H1 (cell line): ENCODE measurements at regions not wholly inside any gene's neighbourhood (a gene's known extent, or its start where the extent isn't known, plus 50 kb on each side); places are given as distances from the start of the nearest gene placed in this dataset.

Source experiments
- CTCF ChIA-PET: fragments of 300-600 bp; sonication (Branson Sonifier 250); formaldehyde crosslinking; loops from one replicate; lab custom pipeline; 2021; ENCODE audit not compliant: partially characterized antibody; lab: Charles Lee
- POLR2A ChIA-PET: fragments of 300-600 bp; sonication (Branson Sonifier 250); formaldehyde crosslinking; loops from one replicate; lab custom pipeline; 2021; ENCODE audit warnings: inconsistent platforms; ENCODE audit not compliant: partially characterized antibody; lab: Charles Lee
- DNase-seq, 2 experiments: peaks; one replicate each; pipeline versions ENCODE4 v3.0.0 to v3.0.0-alpha.2; 2010 to 2022; ENCODE audit warnings: low spot score in 2 of 2, low read depth in 1 of 2, mixed read lengths in 1 of 2
- FAIRE-seq: peaks from 2 replicates; lab custom pipeline; 2011; peaks lifted over from hg19 to GRCh38; lab: Jason Lieb, UNC
- H2AFZ ChIP-seq: 2 replicates; pipeline ENCODE4 v1.8.1; 2012; ENCODE audit warnings: low read length, inconsistent platforms
- H2AK5ac ChIP-seq: 2 replicates; pipeline ENCODE4 v1.6.1; 2013; ENCODE audit warnings: low read depth, low read length
- H2BK120ac ChIP-seq: replicated peaks from 2 replicates; pipeline ENCODE3; 2013; ENCODE audit warnings: low read depth, low read length, inconsistent platforms
- H2BK12ac ChIP-seq: 2 replicates; pipeline ENCODE4 v1.6.1; 2013; ENCODE audit warnings: low read depth, low read length
- H2BK15ac ChIP-seq: 2 replicates; pipeline ENCODE4 v1.6.1; 2013; ENCODE audit warnings: low read length
- H2BK20ac ChIP-seq: 2 replicates; pipeline ENCODE4 v1.6.1; 2013; ENCODE audit warnings: low read length
- H2BK5ac ChIP-seq: 2 replicates; pipeline ENCODE4 v1.6.1; 2013; ENCODE audit warnings: low read depth, low read length
- H3K14ac ChIP-seq: 2 replicates; pipeline ENCODE4 v1.6.1; 2013; ENCODE audit warnings: inconsistent platforms; ENCODE audit not compliant: insufficient read length
- H3K18ac ChIP-seq: 2 replicates; pipeline ENCODE4 v1.6.1; 2013; ENCODE audit warnings: low read length; ENCODE audit errors: extremely low read depth
- H3K23ac ChIP-seq: 2 replicates; pipeline ENCODE4 v1.6.1; 2013; ENCODE audit warnings: inconsistent platforms; ENCODE audit not compliant: insufficient read length
- H3K23me2 ChIP-seq: 2 replicates; pipeline ENCODE4 v1.6.1; 2013; ENCODE audit warnings: low read depth, low read length
- H3K27ac ChIP-seq: 2 replicates; pipeline ENCODE4 v1.6.1; 2011; ENCODE audit warnings: low read depth, low read length, inconsistent platforms
- H3K27me3 ChIP-seq, 4 experiments: replicated peaks in 1 of 4; 1 replicate in 1 of 4; 2 replicates in 3 of 4; pipeline versions ENCODE4 v1.6.1 to v1.8.1; 2011 to 2013; ENCODE audit warnings: low read length in 3 of 4, mild to moderate bottlenecking in 3 of 4, inconsistent platforms in 2 of 4, mixed read lengths in 2 of 4, moderate library complexity in 1 of 4; ENCODE audit not compliant: control insufficient read depth in 3 of 4, insufficient read depth in 3 of 4; ENCODE audit errors: extremely low read depth in 1 of 4
- H3K36me3 ChIP-seq, 4 experiments: 2 replicates each; pipeline versions ENCODE4 v1.6.1 to v1.8.1; 2011 to 2013; ENCODE audit warnings: mild to moderate bottlenecking in 4 of 4, low read length in 3 of 4, moderate library complexity in 2 of 4, control low read depth in 1 of 4, inconsistent platforms in 1 of 4; ENCODE audit not compliant: insufficient read depth in 4 of 4, control insufficient read depth in 2 of 4
- H3K4ac ChIP-seq: replicated peaks from 2 replicates; pipeline ENCODE3; 2013; ENCODE audit warnings: low read length, low read depth, mixed read lengths, inconsistent platforms; ENCODE audit not compliant: insufficient read length
- H3K4me1 ChIP-seq, 4 experiments: replicated peaks in 1 of 4; 1 replicate in 1 of 4; 2 replicates in 3 of 4; pipeline versions ENCODE4 v1.6.1 to v1.8.1; 2011 to 2013; ENCODE audit warnings: low read length in 3 of 4, inconsistent platforms in 2 of 4, mixed read lengths in 1 of 4; ENCODE audit not compliant: insufficient read depth in 4 of 4, control insufficient read depth in 3 of 4
- H3K4me2 ChIP-seq, 2 experiments: 2 replicates each; pipeline versions ENCODE4 v1.6.1 to v1.8.1; 2011 to 2013; ENCODE audit warnings: low read depth in 2 of 2, low read length in 2 of 2, control low read depth in 1 of 2, inconsistent platforms in 1 of 2, mild to moderate bottlenecking in 1 of 2; ENCODE audit not compliant: insufficient read depth in 1 of 2
- H3K4me3 ChIP-seq, 4 experiments: fragments of 200-600, 300-600 bp in 1 of 4; sonication (generic), shearing (Covaris generic), sonication (Bioruptor Twin) in 1 of 4; 2 replicates each; pipeline versions ENCODE4 v1.5.1 to v1.8.1; 2011 to 2016; ENCODE audit warnings: low read length in 4 of 4, low read depth in 3 of 4, control low read depth in 2 of 4, inconsistent platforms in 2 of 4, mild to moderate bottlenecking in 2 of 4, mixed read lengths in 1 of 4, moderate library complexity in 1 of 4; ENCODE audit not compliant: insufficient read depth in 2 of 4; ENCODE audit errors: extremely low read depth in 1 of 4
- H3K56ac ChIP-seq: replicated peaks from 2 replicates; pipeline ENCODE3; 2013; ENCODE audit warnings: low read depth, mild to moderate bottlenecking, mixed read lengths, low read length, inconsistent platforms; ENCODE audit not compliant: insufficient read length
- H3K79me1 ChIP-seq: 2 replicates; pipeline ENCODE4 v1.6.1; 2013; ENCODE audit warnings: low read depth, low read length, control low read depth
- H3K79me2 ChIP-seq, 2 experiments: 2 replicates each; pipeline versions ENCODE4 v1.6.1 to v1.8.1; 2012 to 2013; ENCODE audit warnings: low read length in 2 of 2, mild to moderate bottlenecking in 2 of 2, inconsistent platforms in 1 of 2; ENCODE audit not compliant: insufficient read depth in 2 of 2, control insufficient read depth in 1 of 2
- H3K9ac ChIP-seq, 4 experiments: replicated peaks in 1 of 4; 1 replicate in 1 of 4; 2 replicates in 3 of 4; pipeline versions ENCODE4 v1.6.1 to v1.8.1; 2011 to 2013; ENCODE audit warnings: low read depth in 3 of 4, low read length in 3 of 4, control low read depth in 2 of 4, mild to moderate bottlenecking in 2 of 4, moderate library complexity in 2 of 4, inconsistent platforms in 1 of 4; ENCODE audit errors: extremely low read depth in 1 of 4
- H3K9me3 ChIP-seq, 2 experiments: 2 replicates each; pipeline versions ENCODE4 v1.6.1 to v1.8.1; 2012 to 2013; ENCODE audit warnings: mild to moderate bottlenecking in 2 of 2, moderate library complexity in 2 of 2, control low read depth in 1 of 2, inconsistent platforms in 1 of 2, low read depth in 1 of 2, low read length in 1 of 2, mixed read lengths in 1 of 2; ENCODE audit not compliant: insufficient read depth in 2 of 2
- H4K20me1 ChIP-seq, 2 experiments: replicated peaks in 1 of 2; 2 replicates each; pipeline versions ENCODE3 to v1.8.1; 2011 to 2013; ENCODE audit warnings: inconsistent platforms in 2 of 2, low read length in 2 of 2, mild to moderate bottlenecking in 1 of 2; ENCODE audit not compliant: insufficient read depth in 2 of 2, control insufficient read depth in 1 of 2
- H4K5ac ChIP-seq: 2 replicates; pipeline ENCODE4 v1.6.1; 2013; ENCODE audit warnings: low read length, low read depth, mixed read lengths, inconsistent platforms; ENCODE audit not compliant: insufficient read length
- H4K8ac ChIP-seq: 2 replicates; pipeline ENCODE4 v1.8.0; 2013; ENCODE audit warnings: mild to moderate bottlenecking, moderate library complexity, low read length, inconsistent platforms; ENCODE audit not compliant: insufficient read depth; ENCODE audit errors: extremely low read depth
- H4K91ac ChIP-seq: replicated peaks from 2 replicates; pipeline ENCODE3; 2013; ENCODE audit warnings: low read length, mixed read lengths, inconsistent platforms; ENCODE audit not compliant: insufficient read length
- CBX8 ChIP-seq: fragments of 300-800, 300-1000 bp; sonication (generic); IDR thresholded peaks from 2 replicates; pipeline ENCODE4 v1.7.1; 2016; ENCODE audit warnings: low read depth, low read length, borderline replicate concordance
- CHD2 ChIP-seq: IDR thresholded peaks from 2 replicates; pipeline ENCODE4 v1.6.1; 2012; ENCODE audit warnings: low read length, improper control_type of control experiment
- EP300 ChIP-seq, 2 experiments: IDR thresholded peaks; 1 replicate in 1 of 2; 2 replicates in 1 of 2; pipeline ENCODE4 v1.6.1; 2011 to 2012; ENCODE audit warnings: low read depth in 2 of 2, low read length in 2 of 2, mild to moderate bottlenecking in 2 of 2, borderline replicate concordance in 1 of 2, inconsistent platforms in 1 of 2, moderate library complexity in 1 of 2
- GABPA ChIP-seq: IDR thresholded peaks from 2 replicates; pipeline ENCODE4 v1.6.1; 2011; ENCODE audit warnings: mild to moderate bottlenecking, low read length, moderate library complexity, borderline replicate concordance; ENCODE audit not compliant: insufficient read depth
- KDM5A ChIP-seq: fragments of 200-600 bp; IDR thresholded peaks from 2 replicates; pipeline ENCODE4 v1.7.1; 2012; ENCODE audit warnings: mild to moderate bottlenecking, low read length, inconsistent platforms, mixed read lengths
- MAFK ChIP-seq: IDR thresholded peaks from 2 replicates; pipeline ENCODE4 v1.6.1; 2012; ENCODE audit warnings: low read depth, mild to moderate bottlenecking, improper control_type of control experiment, low read length
- NANOG ChIP-seq: IDR thresholded peaks from 2 replicates; pipeline ENCODE4 v1.6.1; 2011; ENCODE audit warnings: low read length, low read depth, mild to moderate bottlenecking, inconsistent platforms; ENCODE audit not compliant: insufficient read depth, poor library complexity, severe bottlenecking
- PHF8 ChIP-seq: fragments of 200-600 bp; sonication (generic); conservative IDR thresholded peaks from 2 replicates; pipeline ENCODE4 v1.7.1; 2012; ENCODE audit warnings: low read depth, mild to moderate bottlenecking, inconsistent platforms, low read length, moderate library complexity
- POLR2A ChIP-seq, 2 experiments: IDR thresholded peaks; 1 replicate in 1 of 2; 2 replicates in 1 of 2; pipeline ENCODE4 v1.6.1; 2011; ENCODE audit warnings: low read depth in 2 of 2, low read length in 2 of 2, mild to moderate bottlenecking in 2 of 2; ENCODE audit errors: control extremely low read depth in 1 of 2
- POLR2AphosphoS5 ChIP-seq: IDR thresholded peaks from 2 replicates; pipeline ENCODE4 v1.6.1; 2011; ENCODE audit warnings: low read depth, low read length
- SAP30 ChIP-seq: fragments of 300-600 bp; sonication (generic); IDR thresholded peaks from 2 replicates; pipeline ENCODE4 v1.7.1; 2012; ENCODE audit warnings: low read length, moderate library complexity, mild to moderate bottlenecking, inconsistent platforms; ENCODE audit not compliant: insufficient read depth, insufficient replicate concordance
- USF2 ChIP-seq: IDR thresholded peaks from 2 replicates; pipeline ENCODE4 v1.6.1; 2011; ENCODE audit warnings: low read length, improper control_type of control experiment
- YY1 ChIP-seq: IDR thresholded peaks from 2 replicates; pipeline ENCODE4 v1.6.1; 2011; ENCODE audit warnings: low read depth, mild to moderate bottlenecking, low read length
- WGBS, 2 experiments: shearing (Covaris generic) in 1 of 2; methylation state at CpG; one replicate each; pipeline versions ENCODE4 v1.1.6 to v1.1.7; 2013 to 2015; ENCODE audit warnings: low lambda C conversion rate in 2 of 2, mixed read lengths in 2 of 2, inconsistent platforms in 1 of 2, low coverage in 1 of 2, missing lambda C conversion rate in 1 of 2; ENCODE audit not compliant: insufficient replicate concordance in 2 of 2, insufficient coverage in 1 of 2, insufficient read length in 1 of 2; ENCODE audit errors: extremely low coverage in 1 of 2, missing lambda C conversion rate in 1 of 2; 5-methylcytosine and 5-hydroxymethylcytosine counted together

- ChIA-PET POLR2A (no interaction called here), CTCF (interaction anchor here (0.6 to 2.4 kb wide), 11 partner anchors 9 to 610 kb away, joined by 3 to 9 read pairs (median 3); no protein-coding TSS in a partner anchor)
- H4K5ac ChIP-seq = no peak overlapping the region
- H3K18ac ChIP-seq = no peak overlapping the region
- no peaks in the 10 kb centered on the region for H3K79me1 ChIP-seq
- no peaks in the 10 kb centered on the region for H4K20me1 ChIP-seq
- H3K4me2 ChIP-seq = no peak overlapping the region
- H2AK5ac ChIP-seq = no peak overlapping the region
- no peak overlapping the region for H2BK20ac ChIP-seq
- H3K4ac ChIP-seq = no peak overlapping the region
- no peaks in the 10 kb centered on the region for H3K4me1 ChIP-seq
- DNase-seq (no peak), FAIRE-seq (no peak)
- no peak overlapping the region for H3K4me3 ChIP-seq
- no peak overlapping the region for H2BK12ac ChIP-seq
- no peaks in the 10 kb centered on the region for H3K79me2 ChIP-seq
- no peak overlapping the region for H3K56ac ChIP-seq
- H2BK15ac ChIP-seq = no peak overlapping the region
- H3K27me3 ChIP-seq = no peaks in the 10 kb centered on the region
- H3K9ac ChIP-seq = no peak overlapping the region
- H3K14ac ChIP-seq = no peak overlapping the region
- no peak overlapping the region for H2BK5ac ChIP-seq
- no peak overlapping the region for H2BK120ac ChIP-seq
- no peak overlapping the region for H4K91ac ChIP-seq
- no peaks in the 10 kb centered on the region for H3K9me3 ChIP-seq
- H3K23ac ChIP-seq = no peak overlapping the region
- no peaks in the 10 kb centered on the region for H3K36me3 ChIP-seq
- no peak overlapping the region for H4K8ac ChIP-seq
- H3K23me2 ChIP-seq = 0 out of 2 replicates have a peak, but pooled peaks cover 2% of the 10 kb centered on the region
- peak overlapping the region; percentile 28; the same call in 1 of the 2 replicates for H2AFZ ChIP-seq
- no peak overlapping the region for H3K27ac ChIP-seq
- 93% methylated on average over 3 of the region's 3 CpGs; no CpG with 5 or more reads in 1 of the 2 experiments for WGBS, 2 experiments
- TF ChIP-seq KDM5A (no peak), CBX8 (no peak), YY1 (peak; percentile 11; the same call in 1 of the 2 replicates), GABPA (no peak), POLR2A (IDR thresholded peaks at IDR 0.05; ENCODE audit: control extremely low read depth in 1 of 2, low read depth in 2 of 2, low read length in 2 of 2) (no peak), CHD2 (no peak), SAP30 (no peak), EP300 (IDR thresholded peaks at IDR 0.05; ENCODE audit: borderline replicate concordance in 1 of 2, low read depth in 2 of 2, low read length in 2 of 2) (no peak), USF2 (no peak), NANOG (no peak), PHF8 (no peak), POLR2AphosphoS5 (no peak), MAFK (0 out of 2 replicates have a peak, but pooled peaks have one; percentile 6)
Observed at GRCh38 chr7:106367018-106367420, 82.2 kb upstream of the NAMPT start.
